Left lung (tissue), 4 donors: ENCODE measurements at regions not wholly inside any gene's neighbourhood (a gene's known extent, or its start where the extent isn't known, plus 50 kb on each side); places are given as distances from the start of the nearest gene placed in this dataset.

Source experiments
- ATAC-seq: fragments of 200-7000 bp; cut with Tn5 transposase; one replicate; pipeline ENCODE4 v1.9.1; 2020; ENCODE audit warnings: moderate library complexity
- DNase-seq, 4 donors: peaks; one replicate each; pipeline ENCODE4 v3.0.0-alpha.2; 2013 to 2020
- H3K27ac ChIP-seq, 2 donors: fragments of 200-600 bp; sonication (generic) in 1 of 2; one replicate each; pipeline versions ENCODE4 v1.5.0 to v1.8.0; 2020 to 2021
- H3K27me3 ChIP-seq, 2 donors: fragments of 200-600 bp; sonication (generic) in 1 of 2; one replicate each; pipeline versions ENCODE4 v1.5.0 to v1.8.0; 2020 to 2021
- H3K36me3 ChIP-seq, 2 donors: fragments of 200-600 bp; sonication (generic) in 1 of 2; one replicate each; pipeline versions ENCODE4 v1.5.0 to v1.8.0; 2020 to 2021
- H3K4me1 ChIP-seq, 2 donors: fragments of 200-600 bp; one replicate each; pipeline ENCODE4 v1.8.0; 2021
- H3K4me3 ChIP-seq, 2 donors: fragments of 200-600 bp; sonication (generic) in 1 of 2; one replicate each; pipeline versions ENCODE4 v1.5.0 to v1.8.0; 2020 to 2021; ENCODE audit warnings: mild to moderate bottlenecking in 1 of 2
- H3K9me3 ChIP-seq, 2 donors: fragments of 200-600 bp; sonication (generic) in 1 of 2; one replicate each; pipeline versions ENCODE4 v1.5.0 to v1.8.0; 2020 to 2021
- intact Hi-C, 2 donors: fragments of 100-400 bp; cut with DNase I; formaldehyde crosslinking; loops; one replicate each; pipeline versions ENCODE4 v1.11.2 to v1.14.2; 2022
- TF ChIP-seq, protein P1 (sequence below), 2 donors: fragments of 200-600 bp; sonication (generic) in 1 of 2; IDR thresholded peaks; one replicate each; pipeline versions ENCODE4 v1.5.0 to v1.8.0; 2021; ENCODE audit warnings: antibody characterized with exemption in 2 of 2
- donor health status: DM: no; HTN: yes; CAD: no.
- donor health status: DM: no; HTN: no; CAD: no.

DNA sequence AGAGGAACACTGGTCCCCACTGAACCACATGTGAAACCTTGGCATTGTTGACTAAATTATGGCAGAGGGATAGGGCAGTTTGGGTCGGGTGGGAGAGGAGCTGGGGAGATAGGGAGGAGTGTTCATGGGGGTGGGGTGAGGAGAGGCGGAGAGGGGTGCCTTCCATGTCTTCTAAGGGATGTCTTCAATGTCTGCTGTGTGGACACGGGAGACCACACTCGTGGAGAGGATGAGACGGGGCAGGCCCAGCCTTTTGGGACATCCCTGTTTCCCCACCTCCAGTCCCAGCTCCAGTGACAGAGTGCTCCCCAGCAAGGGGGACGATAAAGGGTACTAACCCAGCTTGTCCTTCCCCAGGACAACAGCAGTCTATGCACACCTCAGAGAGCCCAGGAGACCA is 146.4 kb upstream of the MAMLD1 start:
- ATAC-seq (no peak), DNase-seq (no peak)
- H3K4me1 ChIP-seq = no peaks in the 10 kb centered on the region
- TF ChIP-seq, protein P1, sequence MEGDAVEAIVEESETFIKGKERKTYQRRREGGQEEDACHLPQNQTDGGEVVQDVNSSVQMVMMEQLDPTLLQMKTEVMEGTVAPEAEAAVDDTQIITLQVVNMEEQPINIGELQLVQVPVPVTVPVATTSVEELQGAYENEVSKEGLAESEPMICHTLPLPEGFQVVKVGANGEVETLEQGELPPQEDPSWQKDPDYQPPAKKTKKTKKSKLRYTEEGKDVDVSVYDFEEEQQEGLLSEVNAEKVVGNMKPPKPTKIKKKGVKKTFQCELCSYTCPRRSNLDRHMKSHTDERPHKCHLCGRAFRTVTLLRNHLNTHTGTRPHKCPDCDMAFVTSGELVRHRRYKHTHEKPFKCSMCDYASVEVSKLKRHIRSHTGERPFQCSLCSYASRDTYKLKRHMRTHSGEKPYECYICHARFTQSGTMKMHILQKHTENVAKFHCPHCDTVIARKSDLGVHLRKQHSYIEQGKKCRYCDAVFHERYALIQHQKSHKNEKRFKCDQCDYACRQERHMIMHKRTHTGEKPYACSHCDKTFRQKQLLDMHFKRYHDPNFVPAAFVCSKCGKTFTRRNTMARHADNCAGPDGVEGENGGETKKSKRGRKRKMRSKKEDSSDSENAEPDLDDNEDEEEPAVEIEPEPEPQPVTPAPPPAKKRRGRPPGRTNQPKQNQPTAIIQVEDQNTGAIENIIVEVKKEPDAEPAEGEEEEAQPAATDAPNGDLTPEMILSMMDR (IDR thresholded peaks at IDR 0.05) = no peak
- H3K27me3 ChIP-seq = no peaks in the 10 kb centered on the region
- no peak overlapping the region for H3K27ac ChIP-seq
- no peaks in the 10 kb centered on the region for H3K36me3 ChIP-seq
- intact Hi-C loops = no loop called here
- no peak overlapping the region for H3K4me3 ChIP-seq
- no peaks in the 10 kb centered on the region for H3K9me3 ChIP-seq

DNA sequence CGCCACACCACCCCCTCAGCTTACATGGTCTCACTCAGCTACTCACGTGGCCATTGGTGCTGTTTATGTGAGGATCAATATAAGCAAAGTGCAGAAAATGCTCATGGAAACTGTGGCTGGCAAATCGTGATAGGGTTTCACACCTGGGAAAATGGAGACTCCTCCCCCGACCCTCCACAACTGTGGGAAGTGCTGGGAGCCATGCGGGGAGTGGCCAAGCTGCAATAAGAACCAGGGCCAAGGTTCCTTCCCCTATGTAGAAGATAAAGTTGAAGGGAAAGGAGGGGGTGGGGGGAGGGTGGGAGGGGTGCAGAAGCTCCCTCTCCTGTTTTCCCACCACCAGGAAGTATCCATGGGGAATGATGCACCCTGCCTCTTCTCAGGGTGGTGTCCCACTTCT is 145.5 kb upstream of the MAMLD1 start:
- ATAC-seq = no peak
- TF ChIP-seq, protein P1 (IDR thresholded peaks at IDR 0.05) = no peak
- intact Hi-C loops = no loop called here
- H3K4me1 ChIP-seq = no peaks in the 10 kb centered on the region
- no peak for DNase-seq
- H3K36me3 ChIP-seq = no peaks in the 10 kb centered on the region
- no peak overlapping the region for H3K4me3 ChIP-seq
- no peaks in the 10 kb centered on the region for H3K27me3 ChIP-seq
- no peak overlapping the region for H3K27ac ChIP-seq
- no peaks in the 10 kb centered on the region for H3K9me3 ChIP-seq

DNA sequence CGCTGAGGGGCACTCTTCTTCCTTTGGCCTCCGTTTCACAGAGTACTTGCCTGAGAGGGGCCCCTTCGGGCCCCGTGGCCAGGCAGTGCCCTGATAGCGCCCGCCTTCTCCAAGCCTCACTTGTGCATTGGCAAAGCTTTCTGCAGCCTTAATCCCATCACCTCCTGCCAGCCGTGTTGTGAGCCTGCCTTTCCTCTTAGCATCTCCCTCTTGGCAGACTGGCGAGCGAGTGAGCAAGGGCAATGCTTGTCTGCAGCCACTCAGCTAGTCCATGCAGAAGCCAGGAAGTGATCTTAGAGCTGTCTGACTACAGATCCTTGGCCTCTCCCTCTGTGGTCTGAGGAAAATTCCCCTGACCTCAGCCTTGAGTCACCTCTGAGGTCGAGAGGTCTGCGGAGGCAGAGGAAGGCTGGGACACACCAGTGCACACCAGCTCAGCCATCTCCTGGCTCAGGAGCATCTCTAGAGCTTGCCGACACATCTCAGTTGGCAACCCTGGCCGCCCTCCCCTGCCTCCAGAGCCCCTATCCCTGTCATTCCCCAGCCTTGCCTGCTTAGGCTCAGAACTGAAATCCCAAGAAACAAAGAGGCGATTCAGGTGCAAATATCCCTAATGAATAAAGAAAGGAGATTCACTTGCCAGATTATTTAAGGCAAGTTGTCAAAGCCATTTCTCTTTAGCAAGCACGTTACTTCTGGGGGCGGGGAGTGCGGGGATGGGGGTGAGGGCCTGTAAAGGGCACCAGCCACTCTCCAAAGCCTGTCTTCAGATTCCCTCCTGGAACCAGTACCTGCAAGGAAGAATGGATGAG is 143.5 kb upstream of the MAMLD1 start:
- Histone ChIP-seq H3K4me1 (no peaks in the 10 kb centered on the region), H3K36me3 (no peaks in the 10 kb centered on the region), H3K27ac (no peak overlapping the region), H3K4me3 (no peak overlapping the region), H3K9me3 (no peaks in the 10 kb centered on the region), H3K27me3 (no peaks in the 10 kb centered on the region)
- DNase-seq (no peak), ATAC-seq (no peak)
- TF ChIP-seq, protein P1 (IDR thresholded peaks at IDR 0.05) = no peak
- intact Hi-C loops = no loop called here

DNA sequence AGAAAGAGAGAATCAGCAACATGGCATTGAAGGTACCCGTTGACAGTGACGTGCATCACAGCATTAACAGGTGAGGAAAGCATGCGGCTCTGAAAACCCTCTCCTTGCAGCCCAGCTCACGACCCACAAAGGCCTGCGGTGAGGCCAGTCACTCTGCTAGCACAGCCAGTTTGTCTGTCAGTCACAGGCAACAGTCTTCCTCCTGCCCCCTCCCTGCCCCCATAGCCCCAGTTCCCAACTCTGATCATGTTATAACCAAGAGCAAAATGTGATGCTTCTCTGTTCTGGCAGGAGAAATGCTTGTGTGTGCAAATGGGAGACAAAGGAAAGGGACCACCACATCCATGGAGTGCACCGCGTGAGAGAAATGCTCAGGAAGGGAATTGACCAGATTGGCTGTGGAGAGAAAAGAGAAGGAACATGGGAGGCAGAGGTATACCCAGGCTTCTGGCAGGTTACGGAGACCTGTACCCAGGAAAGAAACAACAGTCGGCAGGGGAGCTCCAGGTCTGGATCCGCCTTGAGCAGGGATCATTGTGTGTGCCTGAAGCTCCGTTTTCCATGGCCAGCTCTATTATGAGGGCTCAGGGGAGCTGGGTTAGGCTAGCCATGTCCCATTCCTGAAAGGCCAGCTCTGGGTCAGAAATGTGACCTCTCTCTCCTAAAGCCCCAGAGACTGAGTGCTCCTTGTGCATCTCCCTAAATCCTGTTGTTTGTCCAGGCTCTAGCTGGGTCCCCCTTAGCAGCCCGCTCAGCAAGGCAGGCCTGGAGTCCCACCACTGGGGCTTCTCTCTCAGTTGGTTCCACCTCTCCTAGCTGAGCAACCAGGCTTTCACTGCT is 139.7 kb upstream of the MAMLD1 start:
- no peaks in the 10 kb centered on the region for H3K36me3 ChIP-seq
- no peak for DNase-seq
- no peak for ATAC-seq
- H3K27me3 ChIP-seq = no peaks in the 10 kb centered on the region
- H3K4me3 ChIP-seq = no peak overlapping the region
- H3K4me1 ChIP-seq = no peaks in the 10 kb centered on the region
- no peak overlapping the region for H3K27ac ChIP-seq
- intact Hi-C loops = no loop called here
- TF ChIP-seq, protein P1 (IDR thresholded peaks at IDR 0.05) = no peak
- H3K9me3 ChIP-seq = no peaks in the 10 kb centered on the region

DNA sequence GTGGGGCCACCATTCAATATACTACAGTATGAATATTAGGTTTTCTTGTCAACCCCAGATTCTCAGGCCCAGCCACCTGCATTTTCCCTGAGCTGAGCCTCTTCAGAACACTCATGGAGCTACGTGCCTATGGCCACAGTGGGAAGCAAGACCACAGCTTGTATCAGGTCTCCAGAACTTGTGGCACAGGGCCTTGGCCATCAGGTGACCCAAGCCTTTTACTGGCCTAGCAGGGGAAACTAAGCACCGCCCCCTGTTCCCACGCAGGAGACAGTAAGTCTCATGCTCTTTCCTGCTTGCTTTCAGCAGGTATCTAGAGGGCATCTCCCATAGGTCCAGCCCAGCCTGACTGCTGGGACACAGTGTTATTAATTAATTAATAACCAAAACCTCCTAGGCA is 138.4 kb upstream of the MAMLD1 start:
- H3K27me3 ChIP-seq = no peaks in the 10 kb centered on the region
- H3K36me3 ChIP-seq = no peaks in the 10 kb centered on the region
- no peaks in the 10 kb centered on the region for H3K4me1 ChIP-seq
- ATAC-seq (no peak), DNase-seq (no peak)
- intact Hi-C loops = no loop called here
- no peak overlapping the region for H3K27ac ChIP-seq
- TF ChIP-seq, protein P1 (IDR thresholded peaks at IDR 0.05) = no peak
- H3K4me3 ChIP-seq = no peak overlapping the region
- H3K9me3 ChIP-seq = no peaks in the 10 kb centered on the region
